ENCODE measurements at regions not wholly inside any gene's neighbourhood (a gene's known extent, or its start where the extent isn't known, plus 50 kb on each side); places are given as distances from the start of the nearest gene placed in this dataset.

- no peak overlapping the region for H3K4me3 ChIP-seq
- intact Hi-C loops (cut with micrococcal nuclease; ENCODE audit: unreplicated experiment) (no loop called here), in situ Hi-C loops (cut with MboI) (no loop called here)
- POLR2A ChIA-PET: no interaction called here
- no peak overlapping the region for H3K4me2 ChIP-seq (ENCODE audit: control insufficient read depth, insufficient read depth)
- FAIRE-seq: no peak
- RAD21 ChIA-PET (ENCODE audit: unreplicated experiment): no interaction called here
- no peak for ATAC-seq
- H3K27ac ChIP-seq (ENCODE audit: control insufficient read depth, insufficient read depth): no peak overlapping the region
- no peaks in the 10 kb centered on the region for H3K27me3 ChIP-seq (replicated peaks in 1 of 2; ENCODE audit: control insufficient read depth in 2 of 2, insufficient read depth in 2 of 2, low read length in 1 of 2)
- H4K20me1 ChIP-seq (ENCODE audit: control insufficient read depth, insufficient read depth): no peaks in the 10 kb centered on the region
- H3K4me1 ChIP-seq (ENCODE audit: control insufficient read depth, insufficient read depth, low read length): no peaks in the 10 kb centered on the region
- CTCF ChIA-PET: no interaction called here
- DNase-seq (ENCODE audit: low read depth, low spot score): no peak
- WGBS (ENCODE audit: insufficient coverage, insufficient replicate concordance, low lambda C conversion rate, missing lambda C conversion rate): 0% methylated on average over 1 of the region's 1 CpG
- no peaks in the 10 kb centered on the region for H3K9me3 ChIP-seq (replicated peaks; ENCODE audit: control insufficient read depth, insufficient read depth, low read length)
- BruUV-seq (replicated peaks): no TSS peak
- no peak overlapping the region for H3K9ac ChIP-seq (ENCODE audit: control insufficient read depth, insufficient read depth, low read length)
- no peak overlapping the region for H2AFZ ChIP-seq (ENCODE audit: control insufficient read depth, low read depth, low read length)
- TF ChIP-seq NFYB (IDR thresholded peaks at IDR 0.05; ENCODE audit: insufficient read depth, low read depth, low read length) (no peak), SMARCA5 (IDR thresholded peaks at IDR 0.05) (no peak), CREB1 (IDR thresholded peaks at IDR 0.05; ENCODE audit: low read depth) (no peak), REST (IDR thresholded peaks at IDR 0.05; ENCODE audit: low read depth, low read length) (no peak), SREBF2 (IDR thresholded peaks at IDR 0.05; ENCODE audit: low read length) (no peak), TCF12 (IDR thresholded peaks at IDR 0.05; ENCODE audit: low read depth, low read length) (no peak), ZNF622 (IDR thresholded peaks at IDR 0.05) (no peak), MYB (IDR thresholded peaks at IDR 0.05; ENCODE audit: borderline replicate concordance, low read depth, low read length) (no peak), POU2F2 (IDR thresholded peaks at IDR 0.05; ENCODE audit: borderline replicate concordance, low read depth, low read length) (no peak), EZH2 (IDR thresholded peaks at IDR 0.05; ENCODE audit: borderline replicate concordance, control insufficient read depth, low read depth, low read length) (no peak), ZNF207 (IDR thresholded peaks at IDR 0.05; ENCODE audit: borderline replicate concordance) (no peak), NFYA (IDR thresholded peaks at IDR 0.05; ENCODE audit: borderline replicate concordance, low read depth, low read length) (no peak)
- TF ChIP-seq, protein P1, sequence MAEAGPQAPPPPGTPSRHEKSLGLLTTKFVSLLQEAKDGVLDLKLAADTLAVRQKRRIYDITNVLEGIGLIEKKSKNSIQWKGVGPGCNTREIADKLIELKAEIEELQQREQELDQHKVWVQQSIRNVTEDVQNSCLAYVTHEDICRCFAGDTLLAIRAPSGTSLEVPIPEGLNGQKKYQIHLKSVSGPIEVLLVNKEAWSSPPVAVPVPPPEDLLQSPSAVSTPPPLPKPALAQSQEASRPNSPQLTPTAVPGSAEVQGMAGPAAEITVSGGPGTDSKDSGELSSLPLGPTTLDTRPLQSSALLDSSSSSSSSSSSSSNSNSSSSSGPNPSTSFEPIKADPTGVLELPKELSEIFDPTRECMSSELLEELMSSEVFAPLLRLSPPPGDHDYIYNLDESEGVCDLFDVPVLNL (IDR thresholded peaks at IDR 0.05; ENCODE audit: low read depth, low read length): no peak
- TF ChIP-seq, protein P2, sequence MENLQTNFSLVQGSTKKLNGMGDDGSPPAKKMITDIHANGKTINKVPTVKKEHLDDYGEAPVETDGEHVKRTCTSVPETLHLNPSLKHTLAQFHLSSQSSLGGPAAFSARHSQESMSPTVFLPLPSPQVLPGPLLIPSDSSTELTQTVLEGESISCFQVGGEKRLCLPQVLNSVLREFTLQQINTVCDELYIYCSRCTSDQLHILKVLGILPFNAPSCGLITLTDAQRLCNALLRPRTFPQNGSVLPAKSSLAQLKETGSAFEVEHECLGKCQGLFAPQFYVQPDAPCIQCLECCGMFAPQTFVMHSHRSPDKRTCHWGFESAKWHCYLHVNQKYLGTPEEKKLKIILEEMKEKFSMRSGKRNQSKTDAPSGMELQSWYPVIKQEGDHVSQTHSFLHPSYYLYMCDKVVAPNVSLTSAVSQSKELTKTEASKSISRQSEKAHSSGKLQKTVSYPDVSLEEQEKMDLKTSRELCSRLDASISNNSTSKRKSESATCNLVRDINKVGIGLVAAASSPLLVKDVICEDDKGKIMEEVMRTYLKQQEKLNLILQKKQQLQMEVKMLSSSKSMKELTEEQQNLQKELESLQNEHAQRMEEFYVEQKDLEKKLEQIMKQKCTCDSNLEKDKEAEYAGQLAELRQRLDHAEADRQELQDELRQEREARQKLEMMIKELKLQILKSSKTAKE (IDR thresholded peaks at IDR 0.05; ENCODE audit: low read depth, poor library complexity, severe bottlenecking): no peak
- TF ChIP-seq, protein P3, sequence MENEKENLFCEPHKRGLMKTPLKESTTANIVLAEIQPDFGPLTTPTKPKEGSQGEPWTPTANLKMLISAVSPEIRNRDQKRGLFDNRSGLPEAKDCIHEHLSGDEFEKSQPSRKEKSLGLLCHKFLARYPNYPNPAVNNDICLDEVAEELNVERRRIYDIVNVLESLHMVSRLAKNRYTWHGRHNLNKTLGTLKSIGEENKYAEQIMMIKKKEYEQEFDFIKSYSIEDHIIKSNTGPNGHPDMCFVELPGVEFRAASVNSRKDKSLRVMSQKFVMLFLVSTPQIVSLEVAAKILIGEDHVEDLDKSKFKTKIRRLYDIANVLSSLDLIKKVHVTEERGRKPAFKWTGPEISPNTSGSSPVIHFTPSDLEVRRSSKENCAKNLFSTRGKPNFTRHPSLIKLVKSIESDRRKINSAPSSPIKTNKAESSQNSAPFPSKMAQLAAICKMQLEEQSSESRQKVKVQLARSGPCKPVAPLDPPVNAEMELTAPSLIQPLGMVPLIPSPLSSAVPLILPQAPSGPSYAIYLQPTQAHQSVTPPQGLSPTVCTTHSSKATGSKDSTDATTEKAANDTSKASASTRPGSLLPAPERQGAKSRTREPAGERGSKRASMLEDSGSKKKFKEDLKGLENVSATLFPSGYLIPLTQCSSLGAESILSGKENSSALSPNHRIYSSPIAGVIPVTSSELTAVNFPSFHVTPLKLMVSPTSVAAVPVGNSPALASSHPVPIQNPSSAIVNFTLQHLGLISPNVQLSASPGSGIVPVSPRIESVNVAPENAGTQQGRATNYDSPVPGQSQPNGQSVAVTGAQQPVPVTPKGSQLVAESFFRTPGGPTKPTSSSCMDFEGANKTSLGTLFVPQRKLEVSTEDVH (IDR thresholded peaks at IDR 0.05; ENCODE audit: low read depth, partially characterized antibody): no peak
- H3K36me3 ChIP-seq (ENCODE audit: control insufficient read depth in 2 of 2, insufficient read depth in 2 of 2, low read length in 1 of 2): no peaks in the 10 kb centered on the region
- no peaks in the 10 kb centered on the region for H3K79me2 ChIP-seq (ENCODE audit: control insufficient read depth, insufficient read depth, low read length)
- SMC1A ChIA-PET (ENCODE audit: uncharacterized antibody, unreplicated experiment): interaction anchor here (0.6 kb wide), 1 partner anchor 703 kb away, joined by 3 read pairs; no protein-coding TSS in a partner anchor
These were observed 298.5 kb downstream of the GPAM start for GRCh38 chr10:111885046-111885445.
